ENCODE measurements at regions not wholly inside any gene's neighbourhood (a gene's known extent, or its start where the extent isn't known, plus 50 kb on each side); places are given as distances from the start of the nearest gene placed in this dataset.

DNA sequence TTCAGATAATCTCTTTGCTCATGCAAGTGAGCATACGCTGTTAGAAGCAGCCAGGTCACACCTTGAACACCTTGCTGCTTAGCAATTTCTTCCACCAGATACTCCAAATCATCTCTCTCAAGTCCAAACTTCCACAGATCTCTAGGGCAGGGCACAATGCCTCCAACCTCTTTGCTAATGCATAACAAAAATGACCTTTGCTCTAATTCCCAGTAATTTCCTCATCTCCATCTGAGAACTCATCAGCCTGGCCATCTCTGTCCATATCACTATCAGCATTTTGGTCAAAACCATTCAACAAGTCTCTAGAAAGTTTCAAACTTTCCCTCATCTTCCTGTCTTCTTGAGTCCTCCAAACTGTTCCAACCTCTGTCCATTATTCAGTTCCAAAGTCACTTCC is 139.3 kb upstream of the NR4A3 start:
- no peaks in the 10 kb centered on the region for H3K4me1 ChIP-seq (ENCODE audit: insufficient read depth, low read length)
- H3K9ac ChIP-seq (ENCODE audit: low read depth, low read length) = no peak overlapping the region
- H3K9me3 ChIP-seq (ENCODE audit: insufficient read depth, low read length, severe bottlenecking) = no peaks in the 10 kb centered on the region
- no peaks in the 10 kb centered on the region for H3K27me3 ChIP-seq (ENCODE audit: insufficient read depth, low read length, poor library complexity)
- no peak overlapping the region for H3K27ac ChIP-seq (ENCODE audit: low read length)
- H2AFZ ChIP-seq (ENCODE audit: low read depth, low read length) = no peak overlapping the region
- H3K4me2 ChIP-seq (ENCODE audit: insufficient read depth, low read length) = no peak overlapping the region
- no peaks in the 10 kb centered on the region for H4K20me1 ChIP-seq (ENCODE audit: insufficient read depth, low read length)
- DNase-seq = no peak
- ATAC-seq (ENCODE audit: insufficient read depth, low read depth) = no peak
- no peaks in the 10 kb centered on the region for H3K36me3 ChIP-seq (ENCODE audit: insufficient read depth, low read length)
- no peaks in the 10 kb centered on the region for H3K79me2 ChIP-seq (ENCODE audit: insufficient read depth, low read length)
- no peak overlapping the region for H3K4me3 ChIP-seq (ENCODE audit: low read depth in 1 of 2, low read length in 2 of 2)
- TF ChIP-seq EZH2 (IDR thresholded peaks at IDR 0.05; ENCODE audit: borderline replicate concordance, low read depth, low read length, severe bottlenecking) = no peak
- TF ChIP-seq CTCF (IDR thresholded peaks at IDR 0.05; ENCODE audit: borderline replicate concordance, extremely low read depth, low read length, poor library complexity, severe bottlenecking) = no peak

- no peak for ATAC-seq (ENCODE audit: insufficient read depth, low read depth)
- Histone ChIP-seq H4K20me1 (ENCODE audit: insufficient read depth, low read length) (no peaks in the 10 kb centered on the region), H3K27me3 (ENCODE audit: insufficient read depth, low read length, poor library complexity) (no peaks in the 10 kb centered on the region), H3K4me2 (ENCODE audit: insufficient read depth, low read length) (no peak overlapping the region), H2AFZ (ENCODE audit: low read depth, low read length) (no peak overlapping the region), H3K4me3 (ENCODE audit: low read depth in 1 of 2, low read length in 2 of 2) (no peak overlapping the region), H3K9me3 (ENCODE audit: insufficient read depth, low read length, severe bottlenecking) (no peaks in the 10 kb centered on the region), H3K27ac (ENCODE audit: low read length) (no peak overlapping the region), H3K36me3 (ENCODE audit: insufficient read depth, low read length) (no peaks in the 10 kb centered on the region), H3K4me1 (ENCODE audit: insufficient read depth, low read length) (no peaks in the 10 kb centered on the region), H3K9ac (ENCODE audit: low read depth, low read length) (no peak overlapping the region), H3K79me2 (ENCODE audit: insufficient read depth, low read length) (no peaks in the 10 kb centered on the region)
- DNase-seq = no peak
- TF ChIP-seq EZH2 (IDR thresholded peaks at IDR 0.05; ENCODE audit: borderline replicate concordance, low read depth, low read length, severe bottlenecking) = no peak
- no peak for TF ChIP-seq CTCF (IDR thresholded peaks at IDR 0.05; ENCODE audit: borderline replicate concordance, extremely low read depth, low read length, poor library complexity, severe bottlenecking)
These were observed 138.8 kb upstream of the NR4A3 start for GRCh38 chr9:99682870-99683269.

GRCh38 chr9:99690573-99690972 is 131.1 kb upstream of the NR4A3 start:
- H3K27ac ChIP-seq (ENCODE audit: low read length) = no peak overlapping the region
- H3K4me3 ChIP-seq (ENCODE audit: low read depth in 1 of 2, low read length in 2 of 2) = no peak overlapping the region
- H4K20me1 ChIP-seq (ENCODE audit: insufficient read depth, low read length) = no peaks in the 10 kb centered on the region
- no peaks in the 10 kb centered on the region for H3K9me3 ChIP-seq (ENCODE audit: insufficient read depth, low read length, severe bottlenecking)
- no peaks in the 10 kb centered on the region for H3K27me3 ChIP-seq (ENCODE audit: insufficient read depth, low read length, poor library complexity)
- no peak overlapping the region for H2AFZ ChIP-seq (ENCODE audit: low read depth, low read length)
- DNase-seq = no peak
- no peaks in the 10 kb centered on the region for H3K36me3 ChIP-seq (ENCODE audit: insufficient read depth, low read length)
- no peaks in the 10 kb centered on the region for H3K4me1 ChIP-seq (ENCODE audit: insufficient read depth, low read length)
- H3K79me2 ChIP-seq (ENCODE audit: insufficient read depth, low read length) = no peaks in the 10 kb centered on the region
- no peak overlapping the region for H3K4me2 ChIP-seq (ENCODE audit: insufficient read depth, low read length)
- no peak overlapping the region for H3K9ac ChIP-seq (ENCODE audit: low read depth, low read length)
- ATAC-seq (ENCODE audit: insufficient read depth, low read depth) = no peak
- TF ChIP-seq CTCF (IDR thresholded peaks at IDR 0.05; ENCODE audit: borderline replicate concordance, extremely low read depth, low read length, poor library complexity, severe bottlenecking) (no peak), EZH2 (IDR thresholded peaks at IDR 0.05; ENCODE audit: borderline replicate concordance, low read depth, low read length, severe bottlenecking) (no peak)

- ATAC-seq (ENCODE audit: insufficient read depth, low read depth) (no peak), DNase-seq (no peak)
- H3K27ac ChIP-seq (ENCODE audit: low read length) = no peak overlapping the region
- no peaks in the 10 kb centered on the region for H3K27me3 ChIP-seq (ENCODE audit: insufficient read depth, low read length, poor library complexity)
- H4K20me1 ChIP-seq (ENCODE audit: insufficient read depth, low read length) = no peaks in the 10 kb centered on the region
- H3K9ac ChIP-seq (ENCODE audit: low read depth, low read length) = no peak overlapping the region
- H3K4me3 ChIP-seq (ENCODE audit: low read depth in 1 of 2, low read length in 2 of 2) = no peak overlapping the region
- H3K4me1 ChIP-seq (ENCODE audit: insufficient read depth, low read length) = no peaks in the 10 kb centered on the region
- no peak overlapping the region for H3K4me2 ChIP-seq (ENCODE audit: insufficient read depth, low read length)
- no peak for TF ChIP-seq CTCF (IDR thresholded peaks at IDR 0.05; ENCODE audit: borderline replicate concordance, extremely low read depth, low read length, poor library complexity, severe bottlenecking)
- TF ChIP-seq EZH2 (IDR thresholded peaks at IDR 0.05; ENCODE audit: borderline replicate concordance, low read depth, low read length, severe bottlenecking) = no peak
- H2AFZ ChIP-seq (ENCODE audit: low read depth, low read length) = no peak overlapping the region
- H3K9me3 ChIP-seq (ENCODE audit: insufficient read depth, low read length, severe bottlenecking) = peaks cover 3% of the 10 kb centered on the region
- H3K36me3 ChIP-seq (ENCODE audit: insufficient read depth, low read length) = no peaks in the 10 kb centered on the region
- H3K79me2 ChIP-seq (ENCODE audit: insufficient read depth, low read length) = no peaks in the 10 kb centered on the region
These were observed 127.8 kb upstream of the NR4A3 start for GRCh38 chr9:99693888-99694287.

Data from DND-41 (cell line).